SU-DHL-6 (cell line): ENCODE measurements at regions not wholly inside any gene's neighbourhood (a gene's known extent, or its start where the extent isn't known, plus 50 kb on each side); places are given as distances from the start of the nearest gene placed in this dataset.

Experiments used
- EZH2phosphoT487 ChIP-seq: fragments of 200-600 bp; sonication (generic), shearing (Covaris generic); conservative IDR thresholded peaks from 2 replicates; pipeline ENCODE4 v1.6.1; 2018; ENCODE audit warnings: mild to moderate bottlenecking, antibody characterized with exemption, low read length, moderate library complexity, mixed read lengths
- TF ChIP-seq, protein P1 (sequence below): fragments of 200-600 bp; sonication (generic); IDR thresholded peaks from one replicate; pipeline ENCODE4 v1.5.1; 2017; ENCODE audit warnings: antibody characterized with exemption, mild to moderate bottlenecking, low read length, moderate library complexity; ENCODE audit not compliant: insufficient read depth, poor library complexity, severe bottlenecking

DNA sequence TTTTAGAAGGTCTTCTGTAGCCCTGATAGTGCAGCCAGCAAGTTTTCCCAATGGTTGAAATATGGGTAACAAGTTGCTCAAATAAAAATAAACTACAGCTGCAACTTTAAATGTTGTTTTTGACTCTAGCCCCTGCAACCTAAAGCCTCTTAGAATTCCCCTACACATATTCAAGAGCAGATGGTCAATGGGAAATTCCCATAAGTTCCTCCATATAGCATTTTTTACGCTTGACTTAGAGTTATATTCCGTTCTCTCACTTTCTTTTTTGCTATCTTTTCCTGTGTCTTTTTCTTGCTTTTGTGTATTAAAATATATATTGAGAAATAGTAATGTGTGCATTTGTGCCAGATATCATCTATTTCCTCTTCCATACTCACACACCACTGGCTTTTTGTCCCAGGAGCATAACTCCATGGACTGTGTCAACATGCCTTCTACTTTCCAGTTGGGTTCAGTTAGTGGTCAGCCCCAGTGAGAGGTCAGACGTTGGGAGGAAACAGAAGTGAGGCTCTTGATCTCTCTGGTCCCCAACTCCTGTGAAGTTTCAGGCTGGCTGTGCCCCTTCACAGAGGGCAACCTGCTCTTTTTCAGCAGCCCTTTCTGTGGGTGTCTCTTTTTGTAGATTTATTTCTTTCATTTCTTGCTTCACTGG is 63.3 kb upstream of the TP63 start:
- TF ChIP-seq, protein P1, sequence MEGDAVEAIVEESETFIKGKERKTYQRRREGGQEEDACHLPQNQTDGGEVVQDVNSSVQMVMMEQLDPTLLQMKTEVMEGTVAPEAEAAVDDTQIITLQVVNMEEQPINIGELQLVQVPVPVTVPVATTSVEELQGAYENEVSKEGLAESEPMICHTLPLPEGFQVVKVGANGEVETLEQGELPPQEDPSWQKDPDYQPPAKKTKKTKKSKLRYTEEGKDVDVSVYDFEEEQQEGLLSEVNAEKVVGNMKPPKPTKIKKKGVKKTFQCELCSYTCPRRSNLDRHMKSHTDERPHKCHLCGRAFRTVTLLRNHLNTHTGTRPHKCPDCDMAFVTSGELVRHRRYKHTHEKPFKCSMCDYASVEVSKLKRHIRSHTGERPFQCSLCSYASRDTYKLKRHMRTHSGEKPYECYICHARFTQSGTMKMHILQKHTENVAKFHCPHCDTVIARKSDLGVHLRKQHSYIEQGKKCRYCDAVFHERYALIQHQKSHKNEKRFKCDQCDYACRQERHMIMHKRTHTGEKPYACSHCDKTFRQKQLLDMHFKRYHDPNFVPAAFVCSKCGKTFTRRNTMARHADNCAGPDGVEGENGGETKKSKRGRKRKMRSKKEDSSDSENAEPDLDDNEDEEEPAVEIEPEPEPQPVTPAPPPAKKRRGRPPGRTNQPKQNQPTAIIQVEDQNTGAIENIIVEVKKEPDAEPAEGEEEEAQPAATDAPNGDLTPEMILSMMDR: no peak
- no peak for TF ChIP-seq EZH2phosphoT487
